HG03045 (cell line): ENCODE measurements at regions not wholly inside any gene's neighbourhood (a gene's known extent, or its start where the extent isn't known, plus 50 kb on each side); places are given as distances from the start of the nearest gene placed in this dataset.
"Not testable (repeated sequence)": the region's sequence is repeated elsewhere in the genome, so short reads cannot be mapped to it uniquely, and the experiment has no call there.

Experiments used
- ATAC-seq: cut with Tn5 transposase; IDR thresholded peaks from one replicate; pipeline ENCODE4 v1.9.1; 2021; ENCODE audit warnings: mild to moderate bottlenecking, moderate library complexity; ENCODE audit not compliant: unreplicated experiment

DNA sequence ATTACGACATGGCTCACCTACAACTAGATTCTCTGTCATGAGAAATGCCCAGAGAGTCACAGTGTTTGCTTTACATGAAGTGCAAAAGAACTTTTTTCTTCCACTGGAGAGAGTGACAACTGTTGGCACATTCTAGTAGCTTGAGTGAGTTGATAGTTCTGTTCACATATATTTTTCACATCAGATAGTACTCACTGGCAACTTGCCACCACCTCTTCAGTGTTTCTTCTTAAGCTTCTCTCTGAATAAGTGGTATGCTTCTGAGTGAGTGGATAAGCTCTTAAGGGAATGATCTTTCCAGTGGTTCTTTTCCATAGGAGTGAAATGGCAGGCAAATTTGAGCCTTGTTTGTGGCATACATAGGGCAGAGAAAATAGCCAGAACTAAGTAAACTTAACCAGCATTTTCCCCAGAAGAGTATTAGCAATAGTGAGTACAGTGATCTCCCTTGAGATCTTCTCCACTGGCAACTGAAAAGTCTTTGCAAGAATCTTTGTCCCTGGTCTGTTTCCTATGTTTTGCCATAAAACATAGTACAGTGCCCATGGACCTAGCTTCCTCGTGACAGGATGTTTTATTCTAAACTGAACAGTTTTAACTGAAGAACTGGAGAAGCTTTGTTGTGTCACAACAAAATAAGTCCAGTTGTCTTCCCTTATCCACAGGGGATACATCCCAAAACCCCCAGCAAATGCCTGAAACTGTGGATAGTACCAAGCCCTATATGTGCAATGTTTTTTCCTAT is 125.4 kb upstream of the CDK13 start:
- ATAC-seq: no peak

DNA sequence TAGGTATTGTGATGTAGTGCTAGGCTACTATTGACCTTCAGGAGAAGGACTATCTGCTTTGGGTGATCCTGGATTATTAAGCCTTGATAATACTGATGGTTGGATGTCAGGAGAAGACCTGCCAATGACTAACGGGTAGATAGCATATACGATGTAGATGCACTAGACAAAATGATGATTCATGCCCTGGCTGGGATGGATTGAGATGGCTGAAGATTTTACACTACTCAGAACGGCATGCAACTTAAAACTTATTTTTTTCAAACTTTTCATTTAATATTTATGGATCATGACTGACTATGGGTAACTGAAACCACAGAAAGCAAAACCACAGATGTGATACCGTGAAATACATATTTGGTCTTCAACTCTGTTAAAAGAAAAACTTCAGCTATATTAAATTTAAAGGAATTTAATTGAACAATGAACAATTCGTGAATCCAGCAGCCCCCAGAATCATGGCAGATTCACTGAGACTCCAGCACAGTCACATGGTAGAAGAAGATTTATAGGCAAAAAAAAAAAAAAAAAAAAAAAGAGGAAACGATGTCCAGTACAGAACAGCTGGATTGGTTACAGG is 124.6 kb upstream of the CDK13 start:
- no peak for ATAC-seq

GRCh38 chr7:39826166-39826565 is 123.9 kb upstream of the CDK13 start:
- no peak for ATAC-seq

DNA sequence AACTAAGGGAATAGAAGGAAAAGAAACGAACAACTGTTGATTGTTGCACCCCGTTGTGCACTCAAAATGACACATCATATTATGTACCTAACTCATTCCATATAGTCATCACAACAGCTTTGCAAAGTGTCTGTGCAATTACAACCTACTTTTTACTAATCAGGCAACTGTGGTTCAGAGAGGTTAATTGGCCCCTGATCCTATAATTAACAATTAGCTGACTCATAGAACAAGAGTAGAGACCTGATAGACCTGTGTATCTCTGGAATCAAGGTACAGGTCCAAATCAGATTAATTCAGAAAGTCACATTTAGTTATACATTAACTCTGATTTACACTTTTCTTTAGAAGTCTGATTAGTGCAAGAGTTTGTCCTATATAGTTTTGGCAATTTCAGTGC is 122.5 kb upstream of the CDK13 start:
- no peak for ATAC-seq

- no peak for ATAC-seq
Measured at GRCh38 chr7:39829028-39829427, 121.0 kb upstream of the CDK13 start.

GRCh38 chr7:39832519-39833085 is 117.5 kb upstream of the CDK13 start:
- no peak for ATAC-seq

DNA sequence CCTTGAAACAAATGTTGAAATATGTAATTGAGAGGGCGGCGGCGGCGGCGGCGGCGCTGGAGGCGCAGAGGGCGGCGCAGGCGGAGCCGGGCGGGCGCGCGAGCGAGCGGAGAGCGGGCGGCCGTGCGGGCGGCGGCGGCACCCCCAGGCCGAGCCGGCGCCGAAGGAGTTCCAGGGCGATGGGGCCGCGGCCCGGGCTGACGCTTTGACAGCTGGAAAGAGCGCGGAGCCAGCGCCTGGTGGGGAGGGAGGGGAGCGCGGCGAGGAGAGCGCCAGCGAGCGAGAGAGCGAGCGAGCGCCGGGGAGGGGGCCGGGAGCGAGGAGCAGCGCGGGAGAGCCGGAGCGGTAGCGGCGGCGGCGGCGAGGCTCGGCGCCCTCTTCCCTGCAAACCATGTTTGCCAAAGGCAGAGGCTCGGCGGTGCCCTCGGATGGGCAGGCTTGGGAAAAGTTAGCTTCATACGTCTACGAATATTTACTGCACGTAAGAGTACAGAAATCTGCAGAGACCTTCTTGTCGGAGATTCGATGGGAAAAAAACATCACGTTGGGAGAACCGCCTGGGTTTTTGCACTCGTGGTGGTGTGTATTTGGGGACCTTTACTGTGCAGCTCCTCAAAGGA is 116.8 kb upstream of the CDK13 start:
- ATAC-seq: not testable (repeated sequence)

- ATAC-seq: not testable (repeated sequence)
Measured at GRCh38 chr7:39833865-39834634, 116.0 kb upstream of the CDK13 start.

- ATAC-seq: no peak
Measured at GRCh38 chr7:39838326-39838725, 111.7 kb upstream of the CDK13 start.

GRCh38 chr7:39845006-39845405 is 105.0 kb upstream of the CDK13 start:
- ATAC-seq: no peak

- ATAC-seq: no peak
Measured at GRCh38 chr7:39847227-39847626, 102.8 kb upstream of the CDK13 start.

- no peak for ATAC-seq
Measured at GRCh38 chr7:39851466-39852045, 98.5 kb upstream of the CDK13 start.

GRCh38 chr7:39854616-39855324 is 95.3 kb upstream of the CDK13 start:
- peak; percentile 73 for ATAC-seq

GRCh38 chr7:39855325-39855674 is 94.8 kb upstream of the CDK13 start:
- no peak for ATAC-seq

DNA sequence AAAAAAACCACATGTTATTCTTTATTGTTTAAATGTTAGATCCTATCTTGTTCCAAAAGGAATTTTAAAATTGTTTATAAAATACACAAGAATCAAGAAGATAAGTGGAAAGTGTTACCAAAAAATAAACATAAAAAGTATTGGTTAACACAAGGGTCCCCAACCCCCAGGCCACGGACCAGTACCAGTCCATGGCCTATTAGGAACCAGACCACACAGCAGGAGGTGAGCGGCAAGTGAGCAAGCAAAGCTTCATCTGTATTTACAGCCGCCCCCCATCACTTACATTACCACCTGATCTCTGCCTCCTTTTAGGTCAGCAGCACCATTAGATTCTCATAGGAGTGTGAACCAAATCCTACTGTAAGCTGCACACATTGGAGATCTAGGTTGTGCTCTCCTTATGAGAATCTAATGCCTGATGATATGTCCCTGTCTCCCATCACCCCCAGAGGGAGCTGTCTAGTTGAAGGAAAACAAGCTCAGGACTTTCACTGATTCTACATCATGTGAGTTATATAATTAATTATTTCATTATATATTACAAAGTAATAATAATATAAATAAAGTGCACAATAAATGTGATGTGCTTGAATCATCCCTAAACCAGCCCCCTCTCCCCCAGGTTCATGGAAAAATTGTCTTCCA is 86.3 kb upstream of the CDK13 start:
- not testable (repeated sequence) for ATAC-seq

DNA sequence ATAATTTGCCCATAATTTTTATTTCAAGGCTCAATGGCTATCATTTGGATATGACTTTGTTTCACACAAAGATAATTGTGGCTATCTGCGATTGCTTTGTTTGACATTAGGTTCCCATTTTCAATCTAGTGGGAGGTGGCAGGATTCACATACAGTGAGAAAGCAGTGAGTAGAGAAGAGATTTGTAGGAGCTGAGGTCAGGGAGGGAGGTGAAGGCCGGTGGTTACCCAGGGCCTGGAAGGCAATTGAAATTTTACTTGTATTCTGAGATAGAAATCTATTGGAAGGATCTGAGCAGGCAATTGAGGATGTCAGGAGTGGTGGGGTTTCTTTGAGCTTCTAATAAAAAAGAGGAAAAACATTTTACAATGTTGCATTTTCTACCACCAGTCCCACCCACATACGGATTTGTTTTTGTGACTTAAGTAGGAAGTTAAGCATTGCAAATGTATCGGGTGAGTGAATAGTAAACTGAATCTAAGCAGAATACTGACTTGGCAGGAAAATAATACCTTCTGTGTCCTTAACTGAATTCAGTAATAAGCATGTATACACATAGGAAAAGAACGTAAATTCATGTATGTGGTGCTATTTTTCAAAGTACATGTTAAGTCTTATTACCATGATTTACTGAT is 80.1 kb upstream of the CDK13 start:
- ATAC-seq: not testable (repeated sequence)

GRCh38 chr7:39871610-39872009 is 78.4 kb upstream of the CDK13 start:
- ATAC-seq: not testable (repeated sequence)

DNA sequence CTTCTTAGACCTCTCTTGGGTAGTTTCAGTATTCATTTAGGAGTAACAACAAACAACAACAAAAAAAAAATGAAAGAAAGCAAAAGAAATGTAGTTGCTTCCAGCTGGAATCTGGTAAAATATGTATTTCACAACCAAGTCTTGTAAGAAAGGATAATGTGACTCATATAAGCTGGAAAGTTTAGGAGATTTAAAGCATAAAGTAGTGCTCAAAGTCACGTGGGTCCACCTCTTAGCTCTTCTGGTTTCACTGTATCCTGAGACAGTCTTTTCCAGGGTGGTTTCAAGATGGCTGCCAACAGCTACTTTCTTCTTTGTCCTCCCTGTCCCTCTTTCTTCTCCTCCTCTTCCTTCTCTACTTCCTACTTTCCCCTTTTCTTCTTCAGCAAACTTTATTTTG is 69.5 kb upstream of the CDK13 start:
- ATAC-seq: no peak

- ATAC-seq: no peak
Measured at GRCh38 chr7:39882148-39882784, 67.8 kb upstream of the CDK13 start.
